A549 (cell line): ENCODE measurements at regions not wholly inside any gene's neighbourhood (a gene's known extent, or its start where the extent isn't known, plus 50 kb on each side); places are given as distances from the start of the nearest gene placed in this dataset.

Experiments used
- ATAC-seq, 2 experiments: fragments of 200-7000 bp in 1 of 2; fragments of >200 bp in 1 of 2; cut with Nextera tagmentation in 1 of 2; cut with Tn5 transposase in 1 of 2; 3 replicates each; pipeline versions ENCODE4 v1.8.0 to v1.9.1; 2018 to 2020; ENCODE audit warnings: mild to moderate bottlenecking in 1 of 2, moderate library complexity in 1 of 2
- CTCF ChIA-PET: fragments of 300-600 bp; sonication (Branson Sonifier 250); formaldehyde crosslinking; extraction: SDS; loops from one replicate; lab custom pipeline; 2021; ENCODE audit warnings: antibody characterized with exemption, inconsistent platforms; lab: Yijun Ruan, JAX
- POLR2A ChIA-PET: fragments of 350-600 bp; formaldehyde crosslinking; extraction: SDS; loops from one replicate; lab custom pipeline; 2021; ENCODE audit warnings: antibody characterized with exemption, inconsistent platforms; lab: Yijun Ruan, JAX
- DNase-seq, 2 experiments: peaks; one replicate each; pipeline versions ENCODE4 v3.0.0 to v3.0.0-alpha.2; 2011 to 2016; ENCODE audit warnings: low read depth in 1 of 2, low spot score in 1 of 2
- FAIRE-seq: peaks from 2 replicates; lab custom pipeline; 2011; peaks lifted over from hg19 to GRCh38; lab: Jason Lieb, UNC
- H3K27ac ChIP-seq, 2 experiments: fragments of >200 bp; sonication (Bioruptor Twin); formaldehyde crosslinking; 3 replicates each; pipeline ENCODE4 v1.5.1; 2016 to 2017
- H3K4me1 ChIP-seq: fragments of >200 bp; sonication (Bioruptor Twin); formaldehyde crosslinking; 3 replicates; pipeline ENCODE4 v1.6.1; 2016
- H3K4me2 ChIP-seq: fragments of >200 bp; sonication (Bioruptor Twin); formaldehyde crosslinking; 3 replicates; pipeline ENCODE4 v1.6.1; 2016
- H3K4me3 ChIP-seq: fragments of >200 bp; sonication (Bioruptor Twin); formaldehyde crosslinking; 3 replicates; pipeline ENCODE4 v1.5.1; 2016
- H3K9me3 ChIP-seq: fragments of >200 bp; sonication (Bioruptor Twin); formaldehyde crosslinking; 3 replicates; pipeline ENCODE4 v1.6.1; 2016
- CBX8 ChIP-seq: fragments of 200-600 bp; sonication (generic); IDR thresholded peaks from 2 replicates; pipeline ENCODE4 v1.6.1; 2016
- CHD2 ChIP-seq: fragments of 150-350 bp; IDR thresholded peaks from 2 replicates; pipeline ENCODE4 v1.6.1; 2014; ENCODE audit warnings: low read length; ENCODE audit not compliant: partially characterized antibody
- FOSB ChIP-seq: fragments of 250-450 bp; sonication (Bioruptor Pico); IDR thresholded peaks from 2 replicates; pipeline ENCODE4 v1.5.0; 2020; ENCODE audit warnings: mild to moderate bottlenecking, moderate library complexity
- FOSL2 ChIP-seq, 2 experiments: fragments of 450-650 bp in 1 of 2; fragments of >200 bp in 1 of 2; sonication (Bioruptor Twin) in 1 of 2; formaldehyde crosslinking; IDR thresholded peaks; 2 replicates each; pipeline versions ENCODE4 v1.5.0 to v1.6.1; 2016 to 2020; ENCODE audit warnings: mild to moderate bottlenecking in 1 of 2, moderate library complexity in 1 of 2
- FOXS1 ChIP-seq: fragments of 250-450 bp; sonication (Bioruptor Pico); IDR thresholded peaks from 2 replicates; pipeline ENCODE4 v1.5.0; 2020; ENCODE audit warnings: mild to moderate bottlenecking, moderate library complexity
- GATA3 ChIP-seq: IDR thresholded peaks from 2 replicates; pipeline ENCODE4 v1.6.1; 2012; ENCODE audit warnings: borderline replicate concordance
- HDAC2 ChIP-seq: fragments of 200-600 bp; sonication (generic); IDR thresholded peaks from 2 replicates; pipeline ENCODE4 v1.6.1; 2016
- HEYL ChIP-seq: fragments of 250-450 bp; sonication (Bioruptor Pico); IDR thresholded peaks from 2 replicates; pipeline ENCODE4 v1.8.0; 2021; ENCODE audit warnings: mild to moderate bottlenecking, moderate library complexity
- HOXA7 ChIP-seq: fragments of 250-450 bp; sonication (Bioruptor Pico); IDR thresholded peaks from 2 replicates; pipeline ENCODE4 v1.5.0; 2020; ENCODE audit warnings: mild to moderate bottlenecking, moderate library complexity
- JUN ChIP-seq, 2 experiments: fragments of >200 bp; sonication (Bioruptor Twin); formaldehyde crosslinking; IDR thresholded peaks; 2 replicates in 1 of 2; 3 replicates in 1 of 2; pipeline ENCODE4 v1.6.1; 2016 to 2017
- PHF8 ChIP-seq: fragments of 200-600 bp; sonication (generic); IDR thresholded peaks from 2 replicates; pipeline ENCODE4 v1.6.1; 2016; ENCODE audit warnings: low read depth, mild to moderate bottlenecking, antibody characterized with exemption, moderate library complexity, borderline replicate concordance
- RCOR1 ChIP-seq: fragments of 150-350 bp; IDR thresholded peaks from 2 replicates; pipeline ENCODE4 v1.6.1; 2014; ENCODE audit warnings: antibody characterized with exemption, low read length, low read depth
- SMC3 ChIP-seq: fragments of >200 bp; sonication (Bioruptor Twin); formaldehyde crosslinking; IDR thresholded peaks from 3 replicates; pipeline ENCODE4 v1.6.1; 2018; ENCODE audit warnings: inconsistent platforms
- TP53 ChIP-seq: fragments of 250-450 bp; sonication (Bioruptor Pico); IDR thresholded peaks from 2 replicates; pipeline ENCODE4 v1.5.0; 2021; ENCODE audit warnings: mild to moderate bottlenecking, moderate library complexity
- ZFP36 ChIP-seq: fragments of 450-650 bp; IDR thresholded peaks from 2 replicates; pipeline ENCODE4 v1.6.1; 2014; ENCODE audit warnings: borderline replicate concordance; ENCODE audit not compliant: partially characterized antibody
- ZSCAN20 ChIP-seq: fragments of 250-450 bp; sonication (Bioruptor Pico); IDR thresholded peaks from 2 replicates; pipeline ENCODE4 v1.8.0; 2022; ENCODE audit warnings: mild to moderate bottlenecking, moderate library complexity
- whole genome bisulfite sequencing: methylation state at CpG from one replicate; pipeline ENCODE4 v1.1.6; 2017; ENCODE audit errors: missing lambda C conversion rate; 5-methylcytosine and 5-hydroxymethylcytosine counted together
- TF ChIP-seq, protein P1 (sequence below): fragments of >200 bp; sonication (Bioruptor Twin); formaldehyde crosslinking; IDR thresholded peaks from 3 replicates; pipeline ENCODE4 v1.6.1; 2016
- TF ChIP-seq, protein P2 (sequence below): IDR thresholded peaks from 2 replicates; pipeline ENCODE4 v1.6.1; 2012
- TF ChIP-seq, protein P3 (sequence below): fragments of 250-450 bp; sonication (Bioruptor Pico); IDR thresholded peaks from 2 replicates; pipeline ENCODE4 v1.5.0; 2021; ENCODE audit warnings: mild to moderate bottlenecking, moderate library complexity, borderline replicate concordance
- TF ChIP-seq, protein P4 (sequence below): fragments of 150-350 bp; IDR thresholded peaks from 2 replicates; pipeline ENCODE4 v1.6.1; 2014; ENCODE audit warnings: low read depth, mild to moderate bottlenecking, low read length

DNA sequence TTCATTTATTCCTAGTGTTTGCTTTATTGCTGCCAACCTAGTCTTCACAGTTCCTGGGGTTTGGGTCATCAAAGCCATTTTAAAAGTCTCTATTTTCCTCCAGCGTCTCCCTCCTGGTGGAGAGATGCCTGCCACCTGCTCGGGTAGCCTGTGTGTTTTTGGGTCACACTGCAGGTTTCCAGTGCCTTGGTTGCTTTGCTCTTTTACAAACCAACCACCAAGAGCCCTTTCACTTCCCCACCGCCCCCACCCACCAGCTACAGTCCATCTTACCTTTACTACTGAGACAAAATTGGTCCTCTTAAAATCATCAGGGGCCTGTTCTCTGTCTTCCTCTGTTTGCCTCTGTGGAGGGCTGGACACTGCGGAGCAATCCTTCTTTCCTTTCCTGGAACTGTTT lies 280.5 kb upstream of the GATB start:
- no peak overlapping the region for H3K27ac ChIP-seq
- WGBS = 49% methylated on average over 4 of the region's 4 CpGs
- CTCF ChIA-PET = no interaction called here

DNA sequence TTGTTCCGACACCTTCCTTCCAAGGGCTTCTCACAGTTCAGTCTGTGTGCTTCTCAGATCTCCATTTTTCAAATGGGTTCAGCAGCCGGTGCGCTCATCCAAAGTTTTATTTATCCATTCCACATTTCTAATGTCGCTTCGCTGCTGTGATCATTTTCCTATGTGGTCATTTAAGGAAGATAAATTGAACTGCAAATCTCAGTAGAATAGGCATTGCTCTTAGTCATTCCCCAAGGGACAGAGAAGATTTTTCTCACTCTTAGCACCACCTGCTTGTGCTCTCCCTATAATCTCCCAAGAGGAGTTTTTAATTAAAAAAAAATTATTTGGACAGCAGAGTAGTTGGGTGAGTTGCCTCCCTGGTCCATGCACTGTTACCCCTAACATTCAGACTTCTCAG lies 278.9 kb upstream of the GATB start:
- POLR2A ChIA-PET = no interaction called here
- Histone ChIP-seq H3K4me2 (no peak overlapping the region), H3K4me1 (no peaks in the 10 kb centered on the region), H3K4me3 (no peak overlapping the region), H3K9me3 (peaks cover 3% of the 10 kb centered on the region; the same call in 1 of the 3 replicates), H3K27ac (no peak overlapping the region)
- FAIRE-seq = no peak
- TF ChIP-seq FOSB (no peak), HOXA7 (no peak), CBX8 (no peak), CHD2 (no peak), TP53 (CRISPR knock-in tag) (no peak), HDAC2 (no peak), SMC3 (no peak), GATA3 (no peak), JUN (IDR thresholded peaks at IDR 0.05) (no peak)
- TF ChIP-seq, protein P1, sequence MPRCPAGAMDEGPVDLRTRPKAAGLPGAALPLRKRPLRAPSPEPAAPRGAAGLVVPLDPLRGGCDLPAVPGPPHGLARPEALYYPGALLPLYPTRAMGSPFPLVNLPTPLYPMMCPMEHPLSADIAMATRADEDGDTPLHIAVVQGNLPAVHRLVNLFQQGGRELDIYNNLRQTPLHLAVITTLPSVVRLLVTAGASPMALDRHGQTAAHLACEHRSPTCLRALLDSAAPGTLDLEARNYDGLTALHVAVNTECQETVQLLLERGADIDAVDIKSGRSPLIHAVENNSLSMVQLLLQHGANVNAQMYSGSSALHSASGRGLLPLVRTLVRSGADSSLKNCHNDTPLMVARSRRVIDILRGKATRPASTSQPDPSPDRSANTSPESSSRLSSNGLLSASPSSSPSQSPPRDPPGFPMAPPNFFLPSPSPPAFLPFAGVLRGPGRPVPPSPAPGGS = no peak
- TF ChIP-seq, protein P2, sequence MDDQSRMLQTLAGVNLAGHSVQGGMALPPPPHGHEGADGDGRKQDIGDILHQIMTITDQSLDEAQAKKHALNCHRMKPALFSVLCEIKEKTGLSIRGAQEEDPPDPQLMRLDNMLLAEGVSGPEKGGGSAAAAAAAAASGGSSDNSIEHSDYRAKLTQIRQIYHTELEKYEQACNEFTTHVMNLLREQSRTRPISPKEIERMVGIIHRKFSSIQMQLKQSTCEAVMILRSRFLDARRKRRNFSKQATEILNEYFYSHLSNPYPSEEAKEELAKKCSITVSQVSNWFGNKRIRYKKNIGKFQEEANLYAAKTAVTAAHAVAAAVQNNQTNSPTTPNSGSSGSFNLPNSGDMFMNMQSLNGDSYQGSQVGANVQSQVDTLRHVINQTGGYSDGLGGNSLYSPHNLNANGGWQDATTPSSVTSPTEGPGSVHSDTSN = no peak
- TF ChIP-seq, protein P3, sequence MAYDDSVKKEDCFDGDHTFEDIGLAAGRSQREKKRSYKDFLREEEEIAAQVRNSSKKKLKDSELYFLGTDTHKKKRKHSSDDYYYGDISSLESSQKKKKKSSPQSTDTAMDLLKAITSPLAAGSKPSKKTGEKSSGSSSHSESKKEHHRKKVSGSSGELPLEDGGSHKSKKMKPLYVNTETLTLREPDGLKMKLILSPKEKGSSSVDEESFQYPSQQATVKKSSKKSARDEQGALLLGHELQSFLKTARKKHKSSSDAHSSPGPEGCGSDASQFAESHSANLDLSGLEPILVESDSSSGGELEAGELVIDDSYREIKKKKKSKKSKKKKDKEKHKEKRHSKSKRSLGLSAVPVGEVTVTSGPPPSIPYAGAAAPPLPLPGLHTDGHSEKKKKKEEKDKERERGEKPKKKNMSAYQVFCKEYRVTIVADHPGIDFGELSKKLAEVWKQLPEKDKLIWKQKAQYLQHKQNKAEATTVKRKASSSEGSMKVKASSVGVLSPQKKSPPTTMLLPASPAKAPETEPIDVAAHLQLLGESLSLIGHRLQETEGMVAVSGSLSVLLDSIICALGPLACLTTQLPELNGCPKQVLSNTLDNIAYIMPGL (CRISPR knock-in tag) = no peak
- TF ChIP-seq, protein P4, sequence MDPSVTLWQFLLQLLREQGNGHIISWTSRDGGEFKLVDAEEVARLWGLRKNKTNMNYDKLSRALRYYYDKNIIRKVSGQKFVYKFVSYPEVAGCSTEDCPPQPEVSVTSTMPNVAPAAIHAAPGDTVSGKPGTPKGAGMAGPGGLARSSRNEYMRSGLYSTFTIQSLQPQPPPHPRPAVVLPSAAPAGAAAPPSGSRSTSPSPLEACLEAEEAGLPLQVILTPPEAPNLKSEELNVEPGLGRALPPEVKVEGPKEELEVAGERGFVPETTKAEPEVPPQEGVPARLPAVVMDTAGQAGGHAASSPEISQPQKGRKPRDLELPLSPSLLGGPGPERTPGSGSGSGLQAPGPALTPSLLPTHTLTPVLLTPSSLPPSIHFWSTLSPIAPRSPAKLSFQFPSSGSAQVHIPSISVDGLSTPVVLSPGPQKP = no peak
- no peak for DNase-seq
- no peak for ATAC-seq
- CTCF ChIA-PET = no interaction called here
- 90% methylated on average over 5 of the region's 5 CpGs for WGBS

More for the DNA sequence above, 280.5 kb upstream of the GATB start:
- FAIRE-seq (no peak), ATAC-seq (no peak)
- no peaks in the 10 kb centered on the region; the same call in 2 of the 3 replicates for H3K4me1 ChIP-seq
- POLR2A ChIA-PET = no interaction called here
- TF ChIP-seq RCOR1 = no peak
- TF ChIP-seq, all 56 proteins: peak for 0
- Histone ChIP-seq H3K4me2 (no peak overlapping the region), H3K4me3 (no peak overlapping the region), H3K9me3 (peaks cover 3% of the 10 kb centered on the region; the same call in 1 of the 3 replicates)
- DNase-seq = no peak

DNA sequence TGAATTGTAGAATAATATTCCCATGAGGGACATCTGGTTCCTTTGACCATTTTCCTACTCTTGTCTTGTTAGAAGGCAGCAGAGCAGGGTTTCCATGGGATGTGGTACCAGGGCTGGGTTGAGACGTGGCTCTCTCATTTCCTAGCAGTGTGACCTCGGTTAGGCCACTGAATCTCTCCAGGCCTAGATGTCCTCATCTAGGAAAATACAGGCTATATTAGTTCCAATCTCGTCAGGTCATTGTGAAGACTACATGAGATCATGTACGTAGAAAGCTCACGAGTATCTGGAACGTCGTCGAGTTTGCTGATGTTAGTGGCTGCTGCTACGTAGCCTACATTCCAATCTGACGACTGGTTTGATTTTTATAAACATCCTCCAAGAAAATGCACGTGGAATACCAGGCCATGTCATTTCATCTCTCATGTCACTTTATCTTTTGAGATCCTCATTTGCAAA lies 278.2 kb upstream of the GATB start:
- DNase-seq (no peak), ATAC-seq (no peak), FAIRE-seq (no peak)
- no peak overlapping the region for H3K4me2 ChIP-seq
- POLR2A ChIA-PET = no interaction called here
- H3K4me1 ChIP-seq = no peaks in the 10 kb centered on the region
- no peak for TF ChIP-seq FOSL2 (IDR thresholded peaks at IDR 0.05)
- TF ChIP-seq FOSL2 (CRISPR knock-in tag; IDR thresholded peaks at IDR 0.05) = no peak
- no peak for TF ChIP-seq ZFP36
- no peak for TF ChIP-seq HEYL (CRISPR knock-in tag)
- no peak for TF ChIP-seq SMC3
- no peak for TF ChIP-seq PHF8
- TF ChIP-seq ZSCAN20 (CRISPR knock-in tag) = no peak
- no peak for TF ChIP-seq FOXS1 (CRISPR knock-in tag)
- H3K9me3 ChIP-seq = peaks cover 3% of the 10 kb centered on the region; the same call in 1 of the 3 replicates
- H3K27ac ChIP-seq = no peak overlapping the region
- CTCF ChIA-PET = interaction anchor here (1.3 to 1.7 kb wide), 2 partner anchors 8 to 12 kb away, joined by 3 to 4 read pairs; no protein-coding TSS in a partner anchor
- 69% methylated on average over 11 of the region's 11 CpGs for WGBS
- no peak overlapping the region for H3K4me3 ChIP-seq
